ENCODE measurements at regions not wholly inside any gene's neighbourhood (a gene's known extent, or its start where the extent isn't known, plus 50 kb on each side); places are given as distances from the start of the nearest gene placed in this dataset.
"Not testable (repeated sequence)": the region's sequence is repeated elsewhere in the genome, so short reads cannot be mapped to it uniquely, and the experiment has no call there.

- H3K27me3 ChIP-seq (ENCODE audit: insufficient read depth in 3 of 3, low read length in 2 of 3), result no peaks in the 10 kb centered on the region
- no peaks in the 10 kb centered on the region for H3K4me1 ChIP-seq
- no peak for TF ChIP-seq CTCF (IDR thresholded peaks at IDR 0.05)
- no peaks in the 10 kb centered on the region for H3K36me3 ChIP-seq (ENCODE audit: insufficient read depth in 1 of 2, low read depth in 1 of 2)
- no peaks in the 10 kb centered on the region for H3K9me3 ChIP-seq
- H3K4me3 ChIP-seq, result no peak overlapping the region
- ATAC-seq, result no peak
- intact Hi-C loops (cut with DNase I), result no loop called here
- no peak overlapping the region for H3K27ac ChIP-seq
- 71 to 81% (median 77%) methylated on average over 1 of the region's 1 CpG for WGBS, 3 donors
- DNase-seq, result no peak
Measured at GRCh38 chr4:17236686-17237085, 275.2 kb downstream of the QDPR start.

- Histone ChIP-seq H3K4me3 (no peak overlapping the region), H3K36me3 (ENCODE audit: insufficient read depth in 1 of 2, low read depth in 1 of 2) (no peaks in the 10 kb centered on the region), H3K9me3 (no peaks in the 10 kb centered on the region), H3K27ac (no peak overlapping the region), H3K27me3 (ENCODE audit: insufficient read depth in 3 of 3, low read length in 2 of 3) (no peaks in the 10 kb centered on the region), H3K4me1 (no peaks in the 10 kb centered on the region)
- ATAC-seq (no peak), DNase-seq (no peak)
- no peak for TF ChIP-seq CTCF (IDR thresholded peaks at IDR 0.05)
- intact Hi-C loops (cut with DNase I), result loop anchor here in 1 of 2 donors (1.0 kb wide), 1 partner anchor 47 kb away; no protein-coding TSS in a partner anchor
- WGBS, 3 donors, result 78 to 83% (median 80%) methylated on average over 1 of the region's 1 CpG
Measured at GRCh38 chr4:17234678-17235077, 277.2 kb downstream of the QDPR start.

GRCh38 chr4:17232566-17233253 lies 279.2 kb downstream of the QDPR start:
- DNase-seq (no peak), ATAC-seq (peak in 1 of 4 donors; percentile 57)
- intact Hi-C loops (cut with DNase I), result no loop called here
- H3K4me1 ChIP-seq, result no peaks in the 10 kb centered on the region
- H3K36me3 ChIP-seq (ENCODE audit: insufficient read depth in 1 of 2, low read depth in 1 of 2), result no peaks in the 10 kb centered on the region
- H3K27me3 ChIP-seq (ENCODE audit: insufficient read depth in 3 of 3, low read length in 2 of 3), result no peaks in the 10 kb centered on the region
- H3K4me3 ChIP-seq, result no peak overlapping the region
- H3K9me3 ChIP-seq, result no peaks in the 10 kb centered on the region
- 36 to 53% (median 45%) methylated on average over 3 of the region's 3 CpGs for WGBS, 3 donors
- no peak for TF ChIP-seq CTCF (IDR thresholded peaks at IDR 0.05)
- H3K27ac ChIP-seq, result no peak overlapping the region

GRCh38 chr4:17231880-17232475 lies 279.9 kb downstream of the QDPR start:
- DNase-seq; ATAC-seq; H3K27ac ChIP-seq; H3K36me3 ChIP-seq (ENCODE audit: insufficient read depth in 1 of 2, low read depth in 1 of 2); H3K9me3 ChIP-seq; intact Hi-C loops (cut with DNase I); H3K27me3 ChIP-seq (ENCODE audit: insufficient read depth in 3 of 3, low read length in 2 of 3); H3K4me3 ChIP-seq; H3K4me1 ChIP-seq: not testable (repeated sequence)
- WGBS, 3 donors, result 39 to 58% (median 41%) methylated on average over 9 of the region's 9 CpGs

- DNase-seq, result no peak
- intact Hi-C loops (cut with DNase I), result no loop called here
- H3K4me3 ChIP-seq, result no peak overlapping the region
- no peaks in the 10 kb centered on the region for H3K36me3 ChIP-seq (ENCODE audit: insufficient read depth in 1 of 2, low read depth in 1 of 2)
- 37 to 48% (median 44%) methylated on average over 1 of the region's 1 CpG for WGBS, 3 donors
- H3K4me1 ChIP-seq, result no peaks in the 10 kb centered on the region
- ATAC-seq, result no peak
- H3K27ac ChIP-seq, result no peak overlapping the region
- TF ChIP-seq CTCF (IDR thresholded peaks at IDR 0.05), result no peak
- H3K9me3 ChIP-seq, result no peaks in the 10 kb centered on the region
- H3K27me3 ChIP-seq (ENCODE audit: insufficient read depth in 3 of 3, low read length in 2 of 3), result no peaks in the 10 kb centered on the region
Measured at GRCh38 chr4:17230727-17231126, 281.2 kb downstream of the QDPR start.
